ENCODE measurements at regions not wholly inside any gene's neighbourhood (a gene's known extent, or its start where the extent isn't known, plus 50 kb on each side); places are given as distances from the start of the nearest gene placed in this dataset.

GRCh38 chr5:174159327-174160114, 114.0 kb downstream of the NSG2 start:
- DNase-seq = no peak

- no peak for DNase-seq
Observed at GRCh38 chr5:174165406-174165805, 119.9 kb downstream of the NSG2 start.

- DNase-seq = no peak
Observed at GRCh38 chr5:174166231-174167079, 120.9 kb downstream of the NSG2 start.

GRCh38 chr5:174167080-174167910, 121.8 kb downstream of the NSG2 start:
- DNase-seq = no peak

DNA sequence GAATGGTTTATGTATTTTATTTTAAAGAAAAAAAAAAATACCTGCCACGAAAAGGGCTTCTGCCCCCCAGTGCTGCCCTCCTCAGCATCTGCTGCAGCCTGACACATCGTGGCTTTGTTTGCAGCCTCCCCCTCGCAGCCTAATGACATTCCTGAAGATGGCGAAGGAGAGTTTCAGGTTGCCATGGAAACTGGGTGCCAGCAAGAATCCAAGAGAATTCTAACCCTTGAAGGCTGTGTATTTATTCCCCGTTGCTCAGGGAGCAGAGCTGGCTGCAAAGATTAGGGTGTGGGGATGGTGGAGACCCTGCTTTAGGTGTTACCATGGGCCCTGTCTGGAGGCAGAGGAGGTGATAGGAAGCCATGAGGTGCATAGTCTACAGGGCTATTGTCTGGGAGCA, 126.6 kb downstream of the NSG2 start:
- no peak for DNase-seq

DNA sequence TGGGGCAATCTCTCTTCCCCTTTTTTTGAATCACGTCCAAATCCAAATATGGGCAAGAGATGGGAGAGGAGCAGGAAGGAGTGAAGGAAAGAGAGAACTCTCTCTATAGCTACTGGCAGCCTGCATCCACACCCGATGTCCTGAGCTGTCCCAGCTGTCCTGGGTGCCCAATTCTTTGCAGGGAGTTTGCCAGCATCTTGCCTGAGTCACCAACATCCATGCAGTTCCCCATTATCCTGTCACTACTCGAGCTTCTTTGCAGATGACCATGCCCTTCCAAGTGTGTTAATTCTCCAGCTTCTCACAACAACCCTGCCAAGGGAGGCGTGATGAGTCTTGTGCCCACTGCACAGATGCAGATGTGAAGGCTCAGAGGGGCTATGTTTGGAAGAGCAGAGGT, 127.1 kb downstream of the NSG2 start:
- DNase-seq = no peak

- no peak for DNase-seq
Observed at GRCh38 chr5:174173766-174174165, 128.3 kb downstream of the NSG2 start.

DNA sequence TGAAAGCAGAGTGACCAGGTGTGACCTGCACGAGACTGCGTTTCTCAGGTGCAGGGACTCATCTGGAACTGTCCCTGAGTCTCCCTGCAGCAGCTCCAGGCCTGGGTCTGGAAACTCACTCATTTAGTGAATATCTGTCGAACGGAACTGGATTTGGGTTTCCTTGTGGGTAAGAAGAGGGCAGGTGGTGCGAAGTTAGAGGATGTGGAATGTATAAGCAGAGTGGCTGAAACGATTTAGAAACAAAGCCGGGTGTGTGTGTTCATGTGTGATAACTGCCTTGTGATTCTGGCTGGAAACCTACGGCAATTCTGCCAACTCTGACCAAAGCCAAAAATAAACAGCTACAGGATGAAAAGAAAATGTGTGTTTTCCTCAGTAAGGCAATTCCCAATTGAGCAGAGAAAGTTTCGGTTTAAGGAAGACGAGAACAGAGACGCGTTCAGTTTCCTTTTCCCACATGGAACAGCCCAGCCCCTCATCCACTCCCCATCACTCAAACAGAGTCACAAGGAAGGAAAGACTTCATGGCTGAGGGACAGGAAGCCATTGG, 130.3 kb downstream of the NSG2 start:
- no peak for DNase-seq

- no peak for DNase-seq
Observed at GRCh38 chr5:174176511-174176910, 131.0 kb downstream of the NSG2 start.

DNA sequence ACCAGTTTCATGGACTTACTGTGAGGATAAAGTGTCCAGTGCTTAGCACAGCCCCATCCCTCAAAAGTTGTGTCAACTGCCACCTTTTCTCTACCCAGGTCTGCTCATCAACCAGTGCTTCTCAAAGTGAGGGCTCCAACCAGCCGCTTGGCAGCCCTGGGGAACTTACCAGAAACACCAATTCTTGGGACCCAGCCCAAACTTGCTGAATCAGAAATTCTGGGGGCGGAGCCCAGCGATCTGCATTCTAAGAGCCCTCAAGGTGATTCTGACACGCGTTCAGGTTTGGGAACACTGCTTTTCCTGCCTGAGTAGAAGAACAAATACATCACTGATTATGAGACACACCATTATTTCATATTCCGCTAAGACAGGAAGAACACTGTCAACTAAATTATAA, 132.0 kb downstream of the NSG2 start:
- DNase-seq = no peak

- no peak for DNase-seq
Observed at GRCh38 chr5:174177976-174178605, 132.6 kb downstream of the NSG2 start.

DNA sequence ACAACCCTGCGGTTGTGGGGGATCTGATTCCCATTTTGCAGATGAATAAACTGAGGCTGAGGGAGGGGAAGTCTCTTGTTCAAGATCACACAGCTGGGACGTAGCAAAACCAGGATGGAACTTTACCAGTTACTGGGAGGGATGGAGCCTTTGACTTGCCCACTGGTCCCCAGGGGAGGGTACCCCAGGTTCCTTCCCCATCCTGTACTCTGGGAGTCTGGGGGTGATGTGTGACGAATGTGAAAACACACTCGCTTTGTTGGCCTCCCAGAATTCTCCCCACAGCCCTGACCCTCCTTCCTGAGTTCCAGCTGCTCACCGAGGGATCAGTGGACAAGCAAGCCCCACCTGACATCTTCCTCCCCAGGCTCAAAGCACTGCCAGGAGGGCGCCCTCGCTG, 135.1 kb downstream of the NSG2 start:
- no peak for DNase-seq

GRCh38 chr5:174182111-174182510, 136.6 kb downstream of the NSG2 start:
- DNase-seq = no peak

- DNase-seq = no peak
Observed at GRCh38 chr5:174183701-174184100, 138.2 kb downstream of the NSG2 start.

DNA sequence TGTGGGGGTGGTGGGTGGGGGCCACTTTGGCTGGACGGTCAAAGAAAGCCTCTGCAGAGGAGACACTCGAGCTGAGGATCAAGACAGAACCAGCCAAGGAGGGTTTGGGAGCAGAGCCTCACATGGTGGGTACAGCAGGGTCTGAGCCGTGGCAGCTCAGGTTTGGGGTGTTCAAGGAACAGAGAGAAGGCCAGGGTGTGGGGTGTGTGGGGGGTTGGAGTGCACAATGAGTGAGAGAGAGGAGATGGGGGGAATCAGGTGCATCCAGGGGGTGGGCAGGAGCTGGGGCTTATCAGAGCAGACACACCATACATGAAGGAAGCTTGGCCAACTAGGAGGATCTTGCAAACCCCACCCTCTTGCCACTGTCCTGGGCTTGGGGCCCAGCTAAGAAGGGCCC, 140.0 kb downstream of the NSG2 start:
- no peak for DNase-seq

- DNase-seq = no peak
Observed at GRCh38 chr5:174186096-174186695, 140.7 kb downstream of the NSG2 start.

GRCh38 chr5:174187001-174187400, 141.5 kb downstream of the NSG2 start:
- DNase-seq = no peak

DNA sequence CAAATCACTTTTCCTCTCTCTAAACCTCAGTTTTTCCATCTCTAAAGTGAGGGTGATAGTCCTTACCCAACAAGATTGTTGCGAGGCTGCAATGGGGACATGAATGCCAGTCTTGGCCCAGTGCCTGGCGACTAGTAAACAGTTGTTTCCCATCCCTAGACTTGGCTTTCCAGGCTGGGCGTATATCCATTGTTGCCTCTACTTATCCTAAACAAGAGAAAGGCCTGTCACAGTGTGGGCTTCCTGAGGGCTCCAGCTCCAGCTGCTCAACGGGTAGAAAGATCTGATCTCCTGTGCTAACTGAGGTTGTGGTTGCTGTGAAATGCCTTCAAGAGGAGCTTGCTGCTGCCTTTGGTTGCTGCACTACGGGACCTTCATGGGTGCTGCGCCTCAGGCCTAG, 142.0 kb downstream of the NSG2 start:
- DNase-seq = no peak

GRCh38 chr5:174188295-174188694, 142.8 kb downstream of the NSG2 start:
- DNase-seq = no peak

DNA sequence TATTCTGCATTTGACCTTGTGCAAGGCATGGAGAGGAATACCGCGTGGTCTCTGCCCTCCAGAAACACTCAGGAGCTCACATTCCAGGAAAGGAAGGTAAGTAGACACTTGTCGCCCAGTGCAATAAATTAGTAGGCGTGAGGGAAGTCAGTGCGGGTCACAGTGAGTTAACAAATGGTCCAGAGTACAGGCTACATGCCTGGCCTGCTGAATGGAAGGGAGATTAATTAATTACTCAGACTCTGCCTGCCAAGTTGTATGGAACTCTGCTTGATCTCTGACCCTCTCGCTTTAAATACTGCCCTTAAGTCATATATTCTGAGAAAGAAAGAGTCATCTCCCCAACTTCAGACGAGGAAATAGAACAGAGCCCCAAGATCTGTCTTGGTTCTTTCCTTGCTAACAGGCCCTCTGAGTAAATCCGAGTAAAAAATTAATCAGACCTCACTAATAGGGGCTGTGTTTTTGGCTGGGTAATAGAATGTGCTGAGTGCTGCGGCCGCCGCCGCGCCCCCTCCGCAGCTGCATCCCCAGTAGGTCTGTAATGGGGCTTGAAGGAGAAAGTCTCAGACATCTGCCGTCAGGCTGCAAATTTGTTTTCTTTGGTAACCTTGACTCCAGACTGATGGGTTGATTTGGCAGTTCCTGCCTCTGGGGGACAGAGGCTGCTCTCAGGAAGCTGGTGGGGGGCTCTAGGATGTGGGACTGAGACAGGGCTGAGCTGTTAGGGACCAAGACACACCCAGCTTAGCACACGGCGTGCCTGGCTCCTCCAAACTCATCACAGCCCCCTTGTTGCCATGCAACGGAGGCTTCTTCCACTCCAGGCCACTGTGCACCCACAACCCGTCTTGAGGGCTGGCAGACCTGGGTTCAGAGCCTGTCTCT, 144.4 kb downstream of the NSG2 start:
- no peak for DNase-seq

- DNase-seq = no peak
Observed at GRCh38 chr5:174191076-174191475, 145.6 kb downstream of the NSG2 start.
